ENCODE measurements at regions not wholly inside any gene's neighbourhood (a gene's known extent, or its start where the extent isn't known, plus 50 kb on each side); places are given as distances from the start of the nearest gene placed in this dataset.

DNA sequence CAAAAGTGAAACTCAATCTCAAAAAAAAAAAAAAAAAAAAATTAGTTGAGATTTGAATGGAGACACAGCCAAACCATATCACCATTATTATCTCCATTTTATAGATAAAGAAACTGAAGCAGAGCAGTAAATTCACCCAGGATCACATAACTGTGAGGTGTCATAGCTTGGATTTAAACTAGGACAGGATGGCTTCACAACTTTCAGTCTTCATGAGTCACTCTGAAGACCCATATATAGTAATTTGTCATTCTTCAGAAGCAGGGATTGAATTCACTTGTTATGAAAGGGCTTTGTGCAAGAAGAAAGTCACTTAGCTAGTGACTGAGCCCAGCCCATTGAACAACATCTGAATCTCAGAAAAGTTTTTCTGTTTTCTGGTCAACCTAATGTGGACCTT lies 60.5 kb upstream of the LRIG1 start:
- intact Hi-C loops (cut with DNase I) = no loop called here
- TF ChIP-seq, protein P1, sequence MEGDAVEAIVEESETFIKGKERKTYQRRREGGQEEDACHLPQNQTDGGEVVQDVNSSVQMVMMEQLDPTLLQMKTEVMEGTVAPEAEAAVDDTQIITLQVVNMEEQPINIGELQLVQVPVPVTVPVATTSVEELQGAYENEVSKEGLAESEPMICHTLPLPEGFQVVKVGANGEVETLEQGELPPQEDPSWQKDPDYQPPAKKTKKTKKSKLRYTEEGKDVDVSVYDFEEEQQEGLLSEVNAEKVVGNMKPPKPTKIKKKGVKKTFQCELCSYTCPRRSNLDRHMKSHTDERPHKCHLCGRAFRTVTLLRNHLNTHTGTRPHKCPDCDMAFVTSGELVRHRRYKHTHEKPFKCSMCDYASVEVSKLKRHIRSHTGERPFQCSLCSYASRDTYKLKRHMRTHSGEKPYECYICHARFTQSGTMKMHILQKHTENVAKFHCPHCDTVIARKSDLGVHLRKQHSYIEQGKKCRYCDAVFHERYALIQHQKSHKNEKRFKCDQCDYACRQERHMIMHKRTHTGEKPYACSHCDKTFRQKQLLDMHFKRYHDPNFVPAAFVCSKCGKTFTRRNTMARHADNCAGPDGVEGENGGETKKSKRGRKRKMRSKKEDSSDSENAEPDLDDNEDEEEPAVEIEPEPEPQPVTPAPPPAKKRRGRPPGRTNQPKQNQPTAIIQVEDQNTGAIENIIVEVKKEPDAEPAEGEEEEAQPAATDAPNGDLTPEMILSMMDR (IDR thresholded peaks at IDR 0.05) = no peak
- no peak for DNase-seq
- H3K27me3 ChIP-seq = no peaks in the 10 kb centered on the region
- no peaks in the 10 kb centered on the region for H3K9me3 ChIP-seq
- H3K4me1 ChIP-seq = no peaks in the 10 kb centered on the region
- H3K36me3 ChIP-seq = no peaks in the 10 kb centered on the region
- H3K4me3 ChIP-seq = no peak overlapping the region
- no peak overlapping the region for H3K9ac ChIP-seq (ENCODE audit: low read depth in 2 of 2, low read length in 2 of 2)
- no peak overlapping the region for H3K27ac ChIP-seq

DNA sequence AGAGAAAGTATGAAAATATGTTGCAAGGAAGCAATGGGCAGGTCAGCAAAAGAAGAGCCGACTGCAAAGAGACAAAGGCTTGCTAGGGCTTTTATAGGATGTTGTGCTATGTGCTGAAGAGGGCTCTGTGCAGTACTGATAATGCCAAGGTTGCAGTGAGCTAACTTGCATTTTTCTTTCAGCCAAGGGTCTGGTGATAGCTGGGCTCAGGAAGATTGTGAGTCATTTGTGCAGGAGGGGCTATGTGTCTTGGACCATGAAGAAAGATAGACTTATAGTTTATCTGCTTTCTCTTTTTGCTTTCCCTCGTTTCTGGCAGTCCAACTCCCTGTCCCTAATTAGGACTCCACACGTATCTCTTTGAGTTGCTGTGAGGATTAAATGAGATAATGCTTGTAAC lies 64.5 kb upstream of the LRIG1 start:
- Histone ChIP-seq H3K9ac (ENCODE audit: low read depth in 2 of 2, low read length in 2 of 2) (no peak overlapping the region), H3K4me3 (no peak overlapping the region), H3K4me1 (no peaks in the 10 kb centered on the region), H3K9me3 (no peaks in the 10 kb centered on the region), H3K27ac (no peak overlapping the region), H3K27me3 (no peaks in the 10 kb centered on the region), H3K36me3 (no peaks in the 10 kb centered on the region)
- TF ChIP-seq, protein P1 (IDR thresholded peaks at IDR 0.05) = no peak
- intact Hi-C loops (cut with DNase I) = no loop called here
- DNase-seq = no peak

DNA sequence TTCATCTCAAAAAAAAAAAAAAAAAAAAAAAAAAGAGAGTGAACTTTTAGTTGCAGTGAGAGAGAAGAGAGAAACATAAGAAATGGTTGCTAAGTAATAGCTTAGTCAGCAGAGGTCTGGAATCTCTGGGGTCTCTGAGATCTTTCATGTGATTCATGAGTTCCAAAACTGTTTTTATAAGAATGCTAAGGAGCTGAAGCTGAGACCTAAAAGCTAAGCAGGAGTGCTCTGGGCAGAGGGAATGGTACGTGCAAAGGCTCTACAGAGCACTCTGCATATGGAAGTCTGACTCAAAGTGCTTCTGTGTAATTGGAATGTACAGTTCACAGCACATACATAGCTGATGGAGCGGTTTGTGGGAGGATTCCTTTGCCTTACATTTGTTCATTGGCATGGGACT lies 66.3 kb upstream of the LRIG1 start:
- no peak for DNase-seq
- H3K4me3 ChIP-seq = no peak overlapping the region
- H3K27me3 ChIP-seq = no peaks in the 10 kb centered on the region
- no peaks in the 10 kb centered on the region for H3K36me3 ChIP-seq
- H3K4me1 ChIP-seq = no peaks in the 10 kb centered on the region
- H3K9me3 ChIP-seq = no peaks in the 10 kb centered on the region
- intact Hi-C loops (cut with DNase I) = no loop called here
- no peak overlapping the region for H3K9ac ChIP-seq (ENCODE audit: low read depth in 2 of 2, low read length in 2 of 2)
- no peak overlapping the region for H3K27ac ChIP-seq
- TF ChIP-seq, protein P1 (IDR thresholded peaks at IDR 0.05) = no peak

DNA sequence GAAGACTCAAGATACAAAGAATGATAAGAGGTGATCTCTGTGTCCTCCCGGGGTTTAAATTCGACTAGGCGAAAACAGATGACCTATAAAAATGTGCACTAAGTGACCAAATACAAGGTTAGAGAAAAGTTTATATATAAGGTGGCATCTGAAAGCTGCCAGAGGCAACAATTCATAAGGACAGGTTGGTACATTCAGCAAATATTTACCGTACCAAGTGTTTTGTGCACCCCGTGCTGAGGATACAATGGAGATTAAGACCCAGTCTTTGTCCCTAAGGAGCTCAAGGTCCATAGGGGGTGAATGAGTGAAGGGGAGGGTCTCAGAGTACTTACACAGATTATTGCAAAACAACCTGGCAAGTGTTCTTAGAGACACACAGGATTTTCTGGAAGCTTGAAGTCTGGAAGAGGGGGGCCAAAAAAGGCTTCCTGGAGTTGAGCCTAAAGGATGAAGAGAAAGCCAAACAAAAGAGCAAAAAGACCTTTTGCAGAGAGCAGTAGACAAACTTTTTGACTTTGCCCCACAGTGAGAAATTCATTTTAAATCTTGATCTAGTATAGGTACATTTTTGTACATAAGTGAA lies 71.4 kb upstream of the LRIG1 start:
- TF ChIP-seq, protein P1 (IDR thresholded peaks at IDR 0.05) = no peak
- Histone ChIP-seq H3K9ac (ENCODE audit: low read depth in 2 of 2, low read length in 2 of 2) (no peak overlapping the region), H3K27ac (no peak overlapping the region), H3K27me3 (no peaks in the 10 kb centered on the region), H3K4me1 (no peaks in the 10 kb centered on the region), H3K4me3 (no peak overlapping the region), H3K9me3 (no peaks in the 10 kb centered on the region), H3K36me3 (no peaks in the 10 kb centered on the region)
- intact Hi-C loops (cut with DNase I) = no loop called here
- DNase-seq = no peak

DNA sequence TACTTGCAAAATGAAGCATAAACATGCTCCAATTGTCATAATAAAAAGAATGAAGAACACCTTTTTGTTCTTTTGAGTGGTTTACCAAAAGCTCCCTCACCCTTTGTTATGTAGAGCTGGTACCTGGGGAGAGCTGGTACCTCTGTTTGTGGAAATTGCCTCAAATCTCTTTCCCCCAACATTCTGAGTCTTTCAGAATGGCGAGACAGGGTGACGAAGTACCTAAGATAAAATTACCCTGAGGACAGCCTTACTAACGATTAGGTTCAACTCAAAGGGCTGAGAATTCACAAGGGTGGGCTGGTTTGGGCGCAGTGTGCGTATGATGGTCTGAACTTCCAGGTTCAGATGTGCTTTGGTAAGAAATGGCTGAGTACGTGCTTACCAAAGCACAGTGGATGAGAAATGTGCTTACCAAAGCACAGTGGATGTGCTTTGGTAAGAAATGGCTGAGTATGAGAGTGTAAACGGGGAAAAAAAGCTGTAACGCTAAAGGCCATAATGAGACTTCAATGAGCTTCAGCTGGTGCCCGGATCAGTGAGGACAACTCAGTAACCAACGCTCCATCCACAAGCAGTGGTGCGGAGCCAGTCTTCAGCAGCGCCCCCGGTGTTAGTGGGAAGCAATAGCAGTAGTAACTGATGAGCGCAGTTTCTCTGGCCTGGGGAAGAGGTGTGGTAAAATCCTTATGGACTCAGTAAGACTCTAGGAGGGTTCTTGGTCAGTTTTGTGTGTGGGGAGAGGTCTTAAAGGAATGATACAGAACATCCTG lies 72.3 kb upstream of the LRIG1 start:
- no peaks in the 10 kb centered on the region for H3K9me3 ChIP-seq
- no peak for DNase-seq
- no peak overlapping the region for H3K9ac ChIP-seq (ENCODE audit: low read depth in 2 of 2, low read length in 2 of 2)
- H3K36me3 ChIP-seq = no peaks in the 10 kb centered on the region
- H3K4me1 ChIP-seq = no peaks in the 10 kb centered on the region
- TF ChIP-seq, protein P1 (IDR thresholded peaks at IDR 0.05) = no peak
- no peaks in the 10 kb centered on the region for H3K27me3 ChIP-seq
- H3K4me3 ChIP-seq = no peak overlapping the region
- H3K27ac ChIP-seq = no peak overlapping the region
- intact Hi-C loops (cut with DNase I) = no loop called here
